ENCODE measurements at regions not wholly inside any gene's neighbourhood (a gene's known extent, or its start where the extent isn't known, plus 50 kb on each side); places are given as distances from the start of the nearest gene placed in this dataset.

DNA sequence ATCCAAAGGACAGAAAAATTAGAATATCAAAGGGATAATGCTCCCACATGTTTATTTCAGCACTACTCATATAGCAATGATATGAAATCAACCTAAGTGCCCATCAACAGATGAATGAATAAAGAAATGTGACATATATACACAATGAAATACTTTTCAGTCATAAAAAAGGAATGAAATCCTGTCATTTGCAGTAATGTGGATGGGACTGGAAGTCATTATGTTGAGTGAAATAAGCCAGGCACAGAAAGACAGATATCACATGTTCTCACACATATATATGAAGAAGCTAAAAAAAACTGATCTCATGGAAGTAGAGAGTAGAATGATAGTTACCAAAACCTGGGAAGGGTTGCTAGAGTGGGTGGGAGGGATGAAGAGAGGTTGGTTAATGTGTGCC is 135.7 kb downstream of the IBTK start:
- ChIA-PET POLR2A (no interaction called here), CTCF (no interaction called here)
- Histone ChIP-seq H3K9ac (replicated peaks; ENCODE audit: extremely low read depth, insufficient read depth, low read length) (no peak overlapping the region), H3K4me2 (ENCODE audit: insufficient read depth, low read length) (no peak overlapping the region), H3K9me1 (replicated peaks; ENCODE audit: control insufficient read depth, extremely low read depth, insufficient read depth, low read length) (no peaks in the 10 kb centered on the region), H3K27me3 (ENCODE audit: control insufficient read depth in 2 of 2, insufficient read depth in 2 of 2, low read length in 2 of 2) (no peaks in the 10 kb centered on the region), H2AFZ (ENCODE audit: low read depth, low read length) (no peak overlapping the region), H3K36me3 (ENCODE audit: control insufficient read depth in 2 of 2, extremely low read depth in 1 of 2, insufficient read depth in 2 of 2, low read length in 2 of 2) (no peaks in the 10 kb centered on the region), H3K4me1 (ENCODE audit: control insufficient read depth, extremely low read depth, insufficient read depth, low read length) (no peaks in the 10 kb centered on the region), H3K79me2 (ENCODE audit: control insufficient read depth, insufficient read depth, low read length) (no peaks in the 10 kb centered on the region), H3K9me3 (replicated peaks; ENCODE audit: control insufficient read depth, insufficient read depth, low read length) (no peaks in the 10 kb centered on the region), H4K20me1 (replicated peaks; ENCODE audit: control insufficient read depth, extremely low read depth, insufficient read depth, low read length) (no peaks in the 10 kb centered on the region), H3K4me3 (replicated peaks in 1 of 3; ENCODE audit: insufficient read depth in 1 of 3, low read depth in 1 of 3, low read length in 3 of 3) (no peak overlapping the region), H3K27ac (ENCODE audit: insufficient read depth, low read depth, low read length) (no peak overlapping the region)
- dilution Hi-C loops (cut with MboI; ENCODE audit: extremely low pct_ligation_motif_present, low sequenced_read_pairs) (no loop called here), intact Hi-C loops (cut with micrococcal nuclease) (no loop called here)
- TF ChIP-seq FOS (IDR thresholded peaks at IDR 0.05; ENCODE audit: borderline replicate concordance, insufficient read depth, low read length) (no peak), MYC (IDR thresholded peaks at IDR 0.05; ENCODE audit: low read depth, low read length) (no peak), JUN (IDR thresholded peaks at IDR 0.05; ENCODE audit: borderline replicate concordance, insufficient read depth, insufficient read length, low read depth) (no peak), EZH2 (IDR thresholded peaks at IDR 0.05; ENCODE audit: borderline replicate concordance, low read depth, low read length, severe bottlenecking) (no peak), POLR2A (IDR thresholded peaks at IDR 0.05; ENCODE audit: low read depth, low read length) (no peak), GATA2 (IDR thresholded peaks at IDR 0.05; ENCODE audit: insufficient read depth, insufficient read length, low read depth, low read length) (no peak), POLR2AphosphoS5 (IDR thresholded peaks at IDR 0.05; ENCODE audit: insufficient read depth, low read depth, low read length) (no peak)
- TF ChIP-seq, protein P1, sequence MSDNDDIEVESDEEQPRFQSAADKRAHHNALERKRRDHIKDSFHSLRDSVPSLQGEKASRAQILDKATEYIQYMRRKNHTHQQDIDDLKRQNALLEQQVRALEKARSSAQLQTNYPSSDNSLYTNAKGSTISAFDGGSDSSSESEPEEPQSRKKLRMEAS (IDR thresholded peaks at IDR 0.05; ENCODE audit: insufficient read depth, insufficient read length): no peak
- TF ChIP-seq, protein P2, sequence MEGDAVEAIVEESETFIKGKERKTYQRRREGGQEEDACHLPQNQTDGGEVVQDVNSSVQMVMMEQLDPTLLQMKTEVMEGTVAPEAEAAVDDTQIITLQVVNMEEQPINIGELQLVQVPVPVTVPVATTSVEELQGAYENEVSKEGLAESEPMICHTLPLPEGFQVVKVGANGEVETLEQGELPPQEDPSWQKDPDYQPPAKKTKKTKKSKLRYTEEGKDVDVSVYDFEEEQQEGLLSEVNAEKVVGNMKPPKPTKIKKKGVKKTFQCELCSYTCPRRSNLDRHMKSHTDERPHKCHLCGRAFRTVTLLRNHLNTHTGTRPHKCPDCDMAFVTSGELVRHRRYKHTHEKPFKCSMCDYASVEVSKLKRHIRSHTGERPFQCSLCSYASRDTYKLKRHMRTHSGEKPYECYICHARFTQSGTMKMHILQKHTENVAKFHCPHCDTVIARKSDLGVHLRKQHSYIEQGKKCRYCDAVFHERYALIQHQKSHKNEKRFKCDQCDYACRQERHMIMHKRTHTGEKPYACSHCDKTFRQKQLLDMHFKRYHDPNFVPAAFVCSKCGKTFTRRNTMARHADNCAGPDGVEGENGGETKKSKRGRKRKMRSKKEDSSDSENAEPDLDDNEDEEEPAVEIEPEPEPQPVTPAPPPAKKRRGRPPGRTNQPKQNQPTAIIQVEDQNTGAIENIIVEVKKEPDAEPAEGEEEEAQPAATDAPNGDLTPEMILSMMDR (IDR thresholded peaks at IDR 0.05; ENCODE audit: extremely low read depth in 1 of 2, insufficient read depth in 1 of 2, low read depth in 1 of 2, low read length in 2 of 2): no peak
- DNase-seq (ENCODE audit: low read depth, low spot score): no peak
- FAIRE-seq: no peak
- no TSS peak for BruUV-seq (replicated peaks)

All from endothelial cell of umbilical vein (primary cell).